ENCODE measurements at regions not wholly inside any gene's neighbourhood (a gene's known extent, or its start where the extent isn't known, plus 50 kb on each side); places are given as distances from the start of the nearest gene placed in this dataset.

DNA sequence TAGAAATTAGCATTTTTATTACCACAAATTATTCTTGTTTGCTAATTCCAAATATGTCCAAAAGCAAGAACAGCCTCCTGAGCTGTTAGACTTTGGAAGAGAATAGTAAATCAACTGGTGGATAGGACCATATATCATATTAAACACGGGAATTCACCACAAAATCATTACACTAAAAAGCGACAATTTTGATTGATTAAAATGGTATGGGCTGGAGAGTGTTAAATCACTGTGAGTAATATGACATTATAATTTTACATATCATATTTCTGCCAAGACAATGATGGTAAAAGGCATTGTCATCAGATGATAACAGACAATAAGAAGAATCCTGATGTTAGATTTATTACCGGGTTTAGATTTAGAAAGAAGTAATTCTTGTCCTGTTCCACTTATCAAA is 107.2 kb upstream of the ARRDC3 start:
- POLR2A ChIA-PET: no interaction called here
- H2AFZ ChIP-seq (ENCODE audit: control insufficient read depth, low read depth, low read length): no peak overlapping the region
- H4K20me1 ChIP-seq (ENCODE audit: control insufficient read depth, insufficient read depth): no peaks in the 10 kb centered on the region
- WGBS (ENCODE audit: insufficient coverage, insufficient replicate concordance, low lambda C conversion rate, missing lambda C conversion rate): 46% methylated on average over 3 of the region's 3 CpGs
- no peak overlapping the region for H3K9ac ChIP-seq (ENCODE audit: control insufficient read depth, insufficient read depth, low read length)
- no peak overlapping the region for H3K27ac ChIP-seq (ENCODE audit: control insufficient read depth, insufficient read depth)
- RAD21 ChIA-PET (ENCODE audit: unreplicated experiment): no interaction called here
- H3K36me3 ChIP-seq (ENCODE audit: control insufficient read depth in 2 of 2, insufficient read depth in 2 of 2, low read length in 1 of 2): no peaks in the 10 kb centered on the region
- DNase-seq (ENCODE audit: low read depth, low spot score): no peak
- no peaks in the 10 kb centered on the region; the same call in 1 of the 2 replicates for H3K4me1 ChIP-seq (ENCODE audit: control insufficient read depth, insufficient read depth, low read length)
- SMC1A ChIA-PET (ENCODE audit: uncharacterized antibody, unreplicated experiment): no interaction called here
- H3K9me3 ChIP-seq (replicated peaks; ENCODE audit: control insufficient read depth, insufficient read depth, low read length): no peaks in the 10 kb centered on the region
- CTCF ChIA-PET: interaction anchor here (0.9 kb wide), 1 partner anchor 9 kb away, joined by 5 read pairs; no protein-coding TSS in a partner anchor
- no peak overlapping the region for H3K4me2 ChIP-seq (ENCODE audit: control insufficient read depth, insufficient read depth)
- H3K4me3 ChIP-seq: no peak overlapping the region
- in situ Hi-C loops (cut with MboI) (no loop called here), intact Hi-C loops (cut with micrococcal nuclease; ENCODE audit: unreplicated experiment) (no loop called here)
- no peak for ATAC-seq
- FAIRE-seq: no peak
- no peak for TF ChIP-seq STAT3 (IDR thresholded peaks at IDR 0.05; ENCODE audit: low read depth, low read length)
- no peak for TF ChIP-seq KLF5 (IDR thresholded peaks at IDR 0.05; ENCODE audit: partially characterized antibody)
- TF ChIP-seq SIX5 (IDR thresholded peaks at IDR 0.05; ENCODE audit: low read depth, low read length, severe bottlenecking): no peak
- TF ChIP-seq, protein P1, sequence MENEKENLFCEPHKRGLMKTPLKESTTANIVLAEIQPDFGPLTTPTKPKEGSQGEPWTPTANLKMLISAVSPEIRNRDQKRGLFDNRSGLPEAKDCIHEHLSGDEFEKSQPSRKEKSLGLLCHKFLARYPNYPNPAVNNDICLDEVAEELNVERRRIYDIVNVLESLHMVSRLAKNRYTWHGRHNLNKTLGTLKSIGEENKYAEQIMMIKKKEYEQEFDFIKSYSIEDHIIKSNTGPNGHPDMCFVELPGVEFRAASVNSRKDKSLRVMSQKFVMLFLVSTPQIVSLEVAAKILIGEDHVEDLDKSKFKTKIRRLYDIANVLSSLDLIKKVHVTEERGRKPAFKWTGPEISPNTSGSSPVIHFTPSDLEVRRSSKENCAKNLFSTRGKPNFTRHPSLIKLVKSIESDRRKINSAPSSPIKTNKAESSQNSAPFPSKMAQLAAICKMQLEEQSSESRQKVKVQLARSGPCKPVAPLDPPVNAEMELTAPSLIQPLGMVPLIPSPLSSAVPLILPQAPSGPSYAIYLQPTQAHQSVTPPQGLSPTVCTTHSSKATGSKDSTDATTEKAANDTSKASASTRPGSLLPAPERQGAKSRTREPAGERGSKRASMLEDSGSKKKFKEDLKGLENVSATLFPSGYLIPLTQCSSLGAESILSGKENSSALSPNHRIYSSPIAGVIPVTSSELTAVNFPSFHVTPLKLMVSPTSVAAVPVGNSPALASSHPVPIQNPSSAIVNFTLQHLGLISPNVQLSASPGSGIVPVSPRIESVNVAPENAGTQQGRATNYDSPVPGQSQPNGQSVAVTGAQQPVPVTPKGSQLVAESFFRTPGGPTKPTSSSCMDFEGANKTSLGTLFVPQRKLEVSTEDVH (IDR thresholded peaks at IDR 0.05; ENCODE audit: low read depth, partially characterized antibody): no peak
- TF ChIP-seq EZH2 (IDR thresholded peaks at IDR 0.05; ENCODE audit: borderline replicate concordance, control insufficient read depth, low read depth, low read length): no peak
- no peak for TF ChIP-seq IKZF1 (conservative IDR thresholded peaks at IDR 0.05)
- TF ChIP-seq CREB1 (IDR thresholded peaks at IDR 0.05; ENCODE audit: low read depth): no peak
- no peak for TF ChIP-seq ETV6 (conservative IDR thresholded peaks at IDR 0.05 in 1 of 2, IDR thresholded peaks at IDR 0.05 in 1 of 2; ENCODE audit: borderline replicate concordance in 1 of 2, low read depth in 1 of 2)
- TF ChIP-seq MYC (IDR thresholded peaks at IDR 0.05; ENCODE audit: insufficient read depth, insufficient read length, insufficient replicate concordance, low read length, severe bottlenecking): no peak
- no peaks in the 10 kb centered on the region for H3K27me3 ChIP-seq (replicated peaks in 1 of 2; ENCODE audit: control insufficient read depth in 2 of 2, insufficient read depth in 2 of 2, low read length in 1 of 2)
- H3K79me2 ChIP-seq (ENCODE audit: control insufficient read depth, insufficient read depth, low read length): no peaks in the 10 kb centered on the region
- BruUV-seq (replicated peaks): no TSS peak

Data from GM12878 (cell line).